NCI-H2196 (cell line): ENCODE measurements at regions not wholly inside any gene's neighbourhood (a gene's known extent, or its start where the extent isn't known, plus 50 kb on each side); places are given as distances from the start of the nearest gene placed in this dataset.

Experiments used
- DNase-seq: peaks from one replicate; lab custom pipeline; 2025; ENCODE audit not compliant: unreplicated experiment; lab: John Stamatoyannopoulos, UW

DNA sequence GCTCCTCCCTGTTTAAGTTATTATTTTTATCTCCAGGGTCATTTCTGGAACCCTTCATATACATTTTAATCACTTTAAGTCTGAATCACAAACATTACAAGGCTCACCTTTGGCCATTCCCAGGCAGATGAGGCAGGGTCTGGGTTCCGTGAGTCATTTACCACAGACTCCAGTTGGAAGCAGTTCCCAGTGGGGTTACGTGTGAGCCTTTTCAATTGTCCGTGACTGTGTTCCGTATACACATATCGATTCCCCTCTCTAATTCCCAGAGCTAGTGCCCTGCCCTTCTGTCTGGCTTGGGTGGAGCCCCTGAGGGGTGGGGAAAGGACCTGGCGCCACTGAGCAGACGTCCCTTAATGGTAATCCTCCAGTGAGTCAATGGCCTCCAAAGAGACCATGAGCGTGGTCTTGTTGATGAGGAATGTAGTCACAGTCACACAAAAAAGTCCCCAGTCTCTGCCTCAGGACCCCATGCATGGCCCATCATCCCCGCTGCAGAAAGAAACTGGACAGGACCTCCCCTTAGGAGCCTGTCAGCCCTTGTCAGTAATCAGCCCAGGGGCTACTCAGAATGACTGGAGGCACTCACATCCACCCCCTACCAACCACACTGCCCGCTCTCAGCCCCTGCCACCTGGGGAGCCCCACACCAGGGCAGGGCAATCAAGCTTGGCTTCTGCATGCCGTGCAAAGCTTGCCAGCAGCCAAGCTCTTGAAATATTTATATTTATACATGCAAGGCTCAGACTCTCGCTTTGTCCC, 144.4 kb downstream of the ZIC5 start:
- DNase-seq: no peak

DNA sequence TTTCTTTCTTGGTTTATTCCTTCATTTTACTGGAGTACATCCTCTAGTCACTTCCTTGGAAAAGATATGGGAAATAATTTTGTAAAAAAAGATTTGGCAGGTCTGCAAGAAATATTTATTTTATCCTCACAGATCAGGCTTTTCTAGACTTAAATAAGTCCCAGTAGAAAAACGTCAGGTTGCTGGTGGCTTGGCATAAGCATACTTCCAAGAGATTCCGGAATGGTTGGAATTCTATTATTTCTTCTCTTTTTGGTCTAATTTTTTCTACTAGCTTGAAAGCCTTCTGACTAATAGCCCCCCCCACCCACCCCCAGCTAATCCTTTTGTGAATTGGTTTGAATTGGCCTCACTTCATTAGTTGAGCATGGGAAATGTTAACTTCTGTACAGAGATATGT, 147.6 kb downstream of the ZIC5 start:
- DNase-seq: no peak

DNA sequence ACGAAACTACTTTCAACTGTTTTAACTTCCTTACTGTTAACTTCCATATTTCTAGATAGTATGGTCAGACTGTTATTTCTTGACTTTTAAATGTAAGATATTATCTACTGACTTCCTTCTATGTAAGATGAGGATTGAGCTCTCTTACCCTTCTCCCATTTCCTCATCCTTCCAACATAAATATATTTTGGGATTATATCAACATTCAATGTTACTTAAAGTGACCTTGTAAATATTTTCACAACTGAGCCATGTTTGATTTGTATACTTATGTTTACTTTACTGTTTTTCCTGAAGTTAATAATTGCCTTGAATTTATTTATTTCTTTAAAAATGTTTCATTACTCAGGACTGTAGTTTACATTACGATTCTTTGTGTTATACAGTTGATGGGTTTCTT, 148.7 kb downstream of the ZIC5 start:
- no peak for DNase-seq

GRCh38 chr13:99821741-99822140, 149.8 kb downstream of the ZIC5 start:
- DNase-seq: no peak

- DNase-seq: no peak
These were observed 151.6 kb downstream of the ZIC5 start for GRCh38 chr13:99819967-99820366.

DNA sequence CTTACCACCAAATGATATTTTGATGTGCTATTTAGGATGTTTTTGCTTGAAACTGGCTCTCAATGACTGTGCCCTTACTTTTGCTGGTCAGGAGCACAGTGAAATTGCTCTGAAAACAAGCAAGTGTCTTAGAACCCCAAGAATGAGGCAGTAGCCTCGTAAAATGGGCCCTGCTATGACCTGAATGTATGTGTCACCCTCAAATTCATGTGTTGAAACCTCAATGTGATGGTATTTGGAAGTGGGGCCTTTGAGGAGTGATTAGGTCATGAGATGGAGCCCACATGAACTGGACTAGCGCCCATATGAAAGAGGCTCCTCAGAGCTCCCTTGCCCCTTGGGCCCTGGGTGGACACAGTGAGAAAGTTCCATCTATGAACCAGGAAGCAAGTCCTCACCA, 155.2 kb downstream of the ZIC5 start:
- no peak for DNase-seq

GRCh38 chr13:99813336-99814095, 158.1 kb downstream of the ZIC5 start:
- no peak for DNase-seq

- no peak for DNase-seq
These were observed 158.9 kb downstream of the ZIC5 start for GRCh38 chr13:99812625-99813024.

GRCh38 chr13:99811067-99811700, 160.4 kb downstream of the ZIC5 start:
- no peak for DNase-seq

DNA sequence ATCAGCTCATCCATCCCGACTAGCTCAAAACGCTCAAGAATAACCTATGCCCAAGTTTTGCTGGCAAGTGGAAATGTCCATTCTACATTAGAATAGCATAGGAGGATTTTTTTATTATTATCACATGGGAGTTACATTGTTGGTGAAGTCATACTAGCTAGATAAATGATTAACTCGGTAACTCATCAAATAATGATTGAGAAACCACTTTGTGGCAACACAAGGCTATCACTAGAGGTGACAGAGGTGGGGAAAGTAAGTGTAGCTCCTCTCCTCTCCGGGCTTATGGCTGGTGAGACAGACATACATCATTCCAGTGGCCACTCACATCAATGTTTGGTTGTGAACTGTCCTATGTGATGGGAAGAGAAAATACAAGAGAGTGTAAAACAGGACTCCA, 161.6 kb downstream of the ZIC5 start:
- DNase-seq: no peak

DNA sequence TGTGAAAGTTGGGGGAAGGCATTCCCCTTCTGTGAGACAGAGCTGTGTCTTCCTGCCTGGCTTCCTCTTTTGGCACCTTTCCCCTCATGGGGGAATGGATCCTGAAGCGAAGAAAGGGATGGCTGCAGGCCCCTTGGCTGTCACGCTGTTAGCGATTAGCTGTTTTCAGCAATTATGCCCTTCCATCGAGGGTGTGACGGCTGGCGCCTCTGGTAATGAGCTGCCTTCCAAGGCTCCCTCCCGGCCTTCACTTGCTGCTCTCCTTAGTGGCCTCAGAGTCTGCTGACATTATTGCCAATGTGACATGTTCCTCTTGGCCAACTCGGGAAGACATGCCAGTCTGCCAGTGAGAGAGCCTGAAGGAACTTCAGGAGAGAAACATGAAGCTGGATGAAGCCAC, 162.1 kb downstream of the ZIC5 start:
- DNase-seq: no peak

DNA sequence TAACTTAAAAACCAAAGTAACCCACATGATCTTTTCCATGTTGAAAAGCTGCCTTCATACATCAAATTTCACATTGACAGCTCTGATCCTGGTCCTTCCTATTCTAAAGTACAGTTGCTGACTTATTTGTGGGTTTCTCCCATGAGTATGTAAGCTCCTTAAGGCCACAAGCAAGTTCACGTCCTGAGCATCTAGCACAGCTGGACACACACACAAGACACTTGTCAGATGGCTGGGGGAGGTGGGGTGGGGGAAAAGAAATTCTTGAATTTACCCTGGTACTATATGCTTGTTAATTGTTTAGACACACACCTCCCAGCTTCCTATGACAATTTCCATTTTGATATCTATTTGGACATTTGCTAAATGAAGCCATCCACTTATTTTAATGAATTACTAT, 162.8 kb downstream of the ZIC5 start:
- DNase-seq: no peak

- no peak for DNase-seq
These were observed 164.9 kb downstream of the ZIC5 start for GRCh38 chr13:99806671-99807070.

- DNase-seq: no peak
These were observed 166.2 kb downstream of the ZIC5 start for GRCh38 chr13:99805361-99805760.

DNA sequence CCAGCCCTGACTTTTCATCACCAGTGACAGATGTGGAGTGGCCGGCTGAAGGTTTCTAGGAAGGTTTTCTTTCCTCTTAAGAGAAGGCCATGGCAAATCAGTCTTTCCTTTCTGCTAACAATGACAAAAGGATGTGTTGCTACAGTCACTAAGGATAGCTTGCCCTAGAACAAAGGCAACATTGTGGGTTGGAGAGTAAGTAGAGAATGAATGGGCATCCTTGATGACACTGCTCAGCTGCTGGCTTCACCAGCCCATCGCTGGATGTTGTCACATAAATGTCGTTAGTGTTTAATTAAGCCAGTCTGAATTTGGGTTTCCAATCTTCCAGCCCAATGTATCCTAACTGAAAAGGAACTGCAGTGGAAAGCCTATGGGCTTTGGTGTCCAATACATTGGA, 168.4 kb downstream of the ZIC5 start:
- no peak for DNase-seq

- no peak for DNase-seq
These were observed 169.2 kb downstream of the ZIC5 start for GRCh38 chr13:99802416-99802815.

GRCh38 chr13:99800951-99801350, 170.6 kb downstream of the ZIC5 start:
- DNase-seq: no peak

GRCh38 chr13:99800011-99800410, 171.6 kb downstream of the ZIC5 start:
- no peak for DNase-seq

GRCh38 chr13:99798756-99799155, 172.8 kb downstream of the ZIC5 start:
- no peak for DNase-seq

GRCh38 chr13:99797691-99798090, 173.9 kb downstream of the ZIC5 start:
- no peak for DNase-seq

DNA sequence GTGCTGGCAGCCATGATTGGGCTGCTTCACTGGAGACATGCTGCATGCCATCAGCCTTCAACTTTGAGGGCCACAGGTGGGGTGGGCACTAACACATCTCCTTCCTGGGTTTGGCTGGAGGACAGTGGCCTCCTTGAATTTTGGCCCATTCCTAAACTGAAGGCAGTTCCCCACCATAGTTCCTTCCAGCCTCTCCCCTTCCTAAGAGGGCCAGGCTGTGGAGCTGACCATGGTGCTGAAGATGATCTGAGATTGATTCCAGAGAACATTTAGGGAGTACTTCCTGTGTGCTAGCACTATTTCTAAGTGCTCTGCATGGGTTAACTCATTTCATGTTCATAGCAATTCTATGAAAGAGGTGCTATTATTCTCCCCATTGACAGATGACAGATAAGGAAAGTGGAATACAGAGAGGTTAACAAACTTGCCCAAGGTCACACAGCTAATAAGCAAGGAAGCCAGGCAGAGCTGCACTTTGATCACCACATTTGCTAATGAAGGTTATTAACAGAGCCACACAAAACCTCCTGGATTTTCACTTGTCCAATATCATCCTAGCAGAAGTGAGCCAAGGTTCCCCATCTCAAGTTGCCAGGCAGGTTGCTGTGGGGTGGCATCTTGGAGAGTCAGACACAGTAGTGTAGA, 175.3 kb downstream of the ZIC5 start:
- DNase-seq: no peak
